ENCODE measurements at regions not wholly inside any gene's neighbourhood (a gene's known extent, or its start where the extent isn't known, plus 50 kb on each side); places are given as distances from the start of the nearest gene placed in this dataset.

- peaks cover 3% of the 10 kb centered on the region for H3K9me3 ChIP-seq (ENCODE audit: insufficient read depth, low read depth, low read length)
- no peak for FAIRE-seq
Measured at GRCh38 chr21:23455676-23456075, 2151.6 kb downstream of the MRPL39 start.

DNA sequence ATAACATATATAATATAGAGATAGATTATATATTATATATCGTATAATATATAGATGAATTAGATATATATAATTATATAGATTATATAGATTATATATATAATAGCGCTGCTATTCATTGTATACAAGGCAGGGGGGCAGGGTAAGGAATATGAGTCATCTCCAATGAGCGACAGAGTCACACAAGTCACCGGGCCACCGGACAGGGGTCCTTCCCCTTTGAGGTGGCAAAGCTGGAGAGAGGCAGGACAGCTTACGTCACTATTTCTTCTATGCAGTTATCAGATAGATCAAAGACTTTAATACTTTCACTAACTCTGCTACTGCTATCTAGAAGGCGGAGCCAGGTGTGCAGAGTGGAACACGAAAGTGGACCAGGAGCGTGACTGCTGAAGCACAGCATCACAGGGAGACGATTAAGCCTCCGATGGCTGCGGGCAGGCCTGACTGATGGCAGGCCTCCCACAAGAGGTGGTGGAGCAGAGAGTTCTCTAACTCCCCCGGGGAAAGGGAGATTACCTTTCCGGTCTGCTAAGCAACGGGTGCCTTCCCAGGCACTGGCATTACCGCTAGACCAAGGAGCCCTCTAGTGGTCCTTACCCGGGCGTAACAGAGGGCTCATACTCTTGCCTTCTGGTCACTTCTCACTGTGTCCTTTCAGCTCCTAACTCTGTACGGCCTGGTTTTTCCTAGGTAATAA is 2154.7 kb downstream of the MRPL39 start:
- H3K27me3 Mint-ChIP-seq (ENCODE audit: low read depth, unreplicated experiment): no peaks in the 10 kb centered on the region
- H3K79me2 ChIP-seq (ENCODE audit: insufficient read depth, low read length): no peaks in the 10 kb centered on the region

More at GRCh38 chr21:23455676-23456075, 2151.6 kb downstream of the MRPL39 start:
- H3K4me1 Mint-ChIP-seq (ENCODE audit: low read depth, unreplicated experiment): no peaks in the 10 kb centered on the region
- Histone ChIP-seq H3K4me2 (ENCODE audit: low read length) (no peak overlapping the region), H4K20me1 (ENCODE audit: insufficient read depth, low read length) (no peaks in the 10 kb centered on the region), H3K36me3 (ENCODE audit: insufficient read depth, low read length) (no peaks in the 10 kb centered on the region), H3K4me1 (ENCODE audit: insufficient read depth, low read length) (no peaks in the 10 kb centered on the region), H3K9ac (ENCODE audit: low read length) (no peak overlapping the region), H2AFZ (ENCODE audit: low read depth, low read length) (no peak overlapping the region), H3K27me3 (ENCODE audit: insufficient read depth, low read length) (no peaks in the 10 kb centered on the region), H3K79me2 (ENCODE audit: insufficient read depth, low read length) (no peaks in the 10 kb centered on the region), H3K27ac (ENCODE audit: low read depth, low read length) (no peak overlapping the region), H3K4me3 (ENCODE audit: insufficient read depth, low read depth, low read length) (no peak overlapping the region)
- no peaks in the 10 kb centered on the region for H3K36me3 Mint-ChIP-seq (ENCODE audit: low read depth, unreplicated experiment)
- H3K27me3 Mint-ChIP-seq (ENCODE audit: low read depth, unreplicated experiment): no peaks in the 10 kb centered on the region
- H3K4me3 Mint-ChIP-seq (ENCODE audit: unreplicated experiment): no peak overlapping the region
- H3K27ac Mint-ChIP-seq (ENCODE audit: unreplicated experiment): no peak overlapping the region
- TF ChIP-seq EZH2 (IDR thresholded peaks at IDR 0.05; ENCODE audit: insufficient read depth, low read length) (no peak), CTCF (IDR thresholded peaks at IDR 0.05; ENCODE audit: insufficient read depth, low read depth, low read length) (no peak)
- DNase-seq (ENCODE audit: low read depth): no peak
- H3K9me3 Mint-ChIP-seq (ENCODE audit: unreplicated experiment): peaks cover 2% of the 10 kb centered on the region

More for the DNA sequence above, 2154.7 kb downstream of the MRPL39 start:
- Mint-ChIP-seq H3K9me3 (ENCODE audit: unreplicated experiment) (no peaks in the 10 kb centered on the region), H3K27ac (ENCODE audit: unreplicated experiment) (no peak overlapping the region), H3K36me3 (ENCODE audit: low read depth, unreplicated experiment) (no peaks in the 10 kb centered on the region), H3K4me3 (ENCODE audit: unreplicated experiment) (no peak overlapping the region), H3K4me1 (ENCODE audit: low read depth, unreplicated experiment) (no peaks in the 10 kb centered on the region)
- Histone ChIP-seq H3K27ac (ENCODE audit: low read depth, low read length) (no peak overlapping the region), H2AFZ (ENCODE audit: low read depth, low read length) (no peak overlapping the region), H3K36me3 (ENCODE audit: insufficient read depth, low read length) (no peaks in the 10 kb centered on the region), H3K9me3 (ENCODE audit: insufficient read depth, low read depth, low read length) (peaks cover 3% of the 10 kb centered on the region), H3K4me1 (ENCODE audit: insufficient read depth, low read length) (no peaks in the 10 kb centered on the region), H3K4me3 (ENCODE audit: insufficient read depth, low read depth, low read length) (no peak overlapping the region), H3K4me2 (ENCODE audit: low read length) (no peak overlapping the region), H3K9ac (ENCODE audit: low read length) (no peak overlapping the region), H4K20me1 (ENCODE audit: insufficient read depth, low read length) (no peaks in the 10 kb centered on the region), H3K27me3 (ENCODE audit: insufficient read depth, low read length) (no peaks in the 10 kb centered on the region)
- TF ChIP-seq EZH2 (IDR thresholded peaks at IDR 0.05; ENCODE audit: insufficient read depth, low read length) (no peak), CTCF (IDR thresholded peaks at IDR 0.05; ENCODE audit: insufficient read depth, low read depth, low read length) (no peak)
- DNase-seq (ENCODE audit: low read depth) (no peak), FAIRE-seq (no peak)

All from astrocyte (in vitro differentiated cells and primary cell).